ENCODE measurements at regions not wholly inside any gene's neighbourhood (a gene's known extent, or its start where the extent isn't known, plus 50 kb on each side); places are given as distances from the start of the nearest gene placed in this dataset.

DNA sequence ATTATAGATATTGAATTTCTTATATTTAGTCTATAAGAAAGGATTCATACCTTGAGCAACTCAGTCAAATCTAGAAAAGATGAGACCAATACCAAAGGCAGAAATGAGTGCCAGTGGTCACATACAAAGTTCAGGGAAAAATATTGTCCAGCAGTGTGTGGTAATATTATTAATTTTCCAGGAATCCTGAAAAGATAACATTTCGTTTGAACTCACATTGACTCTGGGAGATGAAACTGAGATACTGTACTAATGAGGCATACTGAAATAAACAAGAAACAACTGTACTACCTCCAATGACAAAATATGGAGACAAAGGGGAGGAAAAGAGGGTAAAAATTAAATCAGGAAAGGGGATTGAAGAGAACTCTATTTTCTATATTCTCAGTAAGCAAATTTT is 212.4 kb downstream of the TRAM1L1 start:
- ChIA-PET CTCF (no interaction called here), POLR2A (no interaction called here)
- H3K27ac ChIP-seq (ENCODE audit: extremely low read depth, low read depth, low read length): no peak overlapping the region
- H3K36me3 ChIP-seq (ENCODE audit: control insufficient read depth in 2 of 2, insufficient read depth in 1 of 2, low read length in 2 of 2): no peaks in the 10 kb centered on the region
- no peaks in the 10 kb centered on the region for H3K4me1 ChIP-seq (ENCODE audit: control insufficient read depth, insufficient read depth, low read length)
- no peaks in the 10 kb centered on the region for H3K9me3 ChIP-seq (ENCODE audit: control insufficient read depth, insufficient read depth, low read depth, low read length)
- no peak overlapping the region for H3K4me3 ChIP-seq (ENCODE audit: low read depth, low read length)
- no peak for TF ChIP-seq ZNF518A (tag by site-specific recombination; conservative IDR thresholded peaks at IDR 0.05; ENCODE audit: low read depth)
- TF ChIP-seq ZXDB (tag by site-specific recombination; IDR thresholded peaks at IDR 0.05): no peak
- no peak for TF ChIP-seq ELK4 (IDR thresholded peaks at IDR 0.05; ENCODE audit: borderline replicate concordance, low read depth, low read length)
- no peak for TF ChIP-seq HOXD13 (CRISPR knock-in tag; IDR thresholded peaks at IDR 0.05; ENCODE audit: borderline replicate concordance)
- no peak for TF ChIP-seq ZNF514 (tag by site-specific recombination; IDR thresholded peaks at IDR 0.05)
- TF ChIP-seq ZNF843 (tag by site-specific recombination; IDR thresholded peaks at IDR 0.05): no peak
- no peak for TF ChIP-seq ZNF274 (IDR thresholded peaks at IDR 0.05; ENCODE audit: low read length)
- TF ChIP-seq ZNF274 (tag by site-specific recombination; IDR thresholded peaks at IDR 0.05; ENCODE audit: borderline replicate concordance): no peak
- TF ChIP-seq ZBTB8A (tag by site-specific recombination; IDR thresholded peaks at IDR 0.05): no peak
- TF ChIP-seq ZNF792 (tag by site-specific recombination; IDR thresholded peaks at IDR 0.05): no peak
- TF ChIP-seq ZNF596 (tag by site-specific recombination; IDR thresholded peaks at IDR 0.05): no peak
- no peak for TF ChIP-seq ZNF324 (tag by site-specific recombination; IDR thresholded peaks at IDR 0.05)
- TF ChIP-seq FEZF1 (tag by site-specific recombination; IDR thresholded peaks at IDR 0.05): no peak
- TF ChIP-seq BCL11A (tag by site-specific recombination; IDR thresholded peaks at IDR 0.05; ENCODE audit: low read depth): no peak
- no peak for TF ChIP-seq ZNF488 (tag by site-specific recombination; IDR thresholded peaks at IDR 0.05)

DNA sequence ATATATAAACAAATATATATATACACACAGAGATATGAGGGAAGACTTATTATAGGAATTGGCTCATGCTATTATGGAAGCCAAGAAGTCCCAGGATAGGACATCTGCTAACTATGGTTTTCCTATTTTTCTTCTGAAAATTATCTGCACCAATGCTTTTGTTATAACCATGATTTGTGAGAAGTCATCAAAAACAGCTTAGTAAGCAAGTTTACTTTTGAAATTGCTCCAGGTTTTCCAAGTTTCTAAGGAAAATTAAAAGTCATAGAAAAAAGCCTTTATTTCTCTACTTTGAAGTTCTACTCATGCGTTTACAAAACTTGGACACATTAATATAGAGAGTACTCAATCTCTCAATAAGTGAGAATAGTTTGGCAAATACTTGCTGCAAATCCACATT is 213.1 kb downstream of the TRAM1L1 start:
- no peak overlapping the region for H3K4me3 ChIP-seq (ENCODE audit: low read depth, low read length)
- H3K4me1 ChIP-seq (ENCODE audit: control insufficient read depth, insufficient read depth, low read length): no peaks in the 10 kb centered on the region
- no peaks in the 10 kb centered on the region for H3K9me3 ChIP-seq (ENCODE audit: control insufficient read depth, insufficient read depth, low read depth, low read length)
- no peak overlapping the region for H3K27ac ChIP-seq (ENCODE audit: extremely low read depth, low read depth, low read length)
- H3K36me3 ChIP-seq (ENCODE audit: control insufficient read depth in 2 of 2, insufficient read depth in 1 of 2, low read length in 2 of 2): no peaks in the 10 kb centered on the region
- ChIA-PET POLR2A (no interaction called here), CTCF (no interaction called here)
- no peak for TF ChIP-seq ZIC2 (tag by site-specific recombination; IDR thresholded peaks at IDR 0.05)
- TF ChIP-seq ZNF274 (IDR thresholded peaks at IDR 0.05; ENCODE audit: low read length): no peak
- TF ChIP-seq ZNF274 (tag by site-specific recombination; IDR thresholded peaks at IDR 0.05; ENCODE audit: borderline replicate concordance): no peak
- no peak for TF ChIP-seq REST (tag by site-specific recombination; IDR thresholded peaks at IDR 0.05)
- no peak for TF ChIP-seq SP2 (tag by site-specific recombination; IDR thresholded peaks at IDR 0.05)
- TF ChIP-seq, protein P1, sequence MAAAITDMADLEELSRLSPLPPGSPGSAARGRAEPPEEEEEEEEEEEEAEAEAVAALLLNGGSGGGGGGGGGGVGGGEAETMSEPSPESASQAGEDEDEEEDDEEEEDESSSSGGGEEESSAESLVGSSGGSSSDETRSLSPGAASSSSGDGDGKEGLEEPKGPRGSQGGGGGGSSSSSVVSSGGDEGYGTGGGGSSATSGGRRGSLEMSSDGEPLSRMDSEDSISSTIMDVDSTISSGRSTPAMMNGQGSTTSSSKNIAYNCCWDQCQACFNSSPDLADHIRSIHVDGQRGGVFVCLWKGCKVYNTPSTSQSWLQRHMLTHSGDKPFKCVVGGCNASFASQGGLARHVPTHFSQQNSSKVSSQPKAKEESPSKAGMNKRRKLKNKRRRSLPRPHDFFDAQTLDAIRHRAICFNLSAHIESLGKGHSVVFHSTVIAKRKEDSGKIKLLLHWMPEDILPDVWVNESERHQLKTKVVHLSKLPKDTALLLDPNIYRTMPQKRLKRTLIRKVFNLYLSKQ (tag by site-specific recombination; IDR thresholded peaks at IDR 0.05; ENCODE audit: borderline replicate concordance): no peak
- no peak for TF ChIP-seq KLF7 (tag by site-specific recombination; IDR thresholded peaks at IDR 0.05; ENCODE audit: borderline replicate concordance)
- no peak for TF ChIP-seq ZNF16 (tag by site-specific recombination; IDR thresholded peaks at IDR 0.05; ENCODE audit: low read depth)
- TF ChIP-seq GLIS1 (tag by site-specific recombination; IDR thresholded peaks at IDR 0.05): no peak
- no peak for TF ChIP-seq ELK4 (IDR thresholded peaks at IDR 0.05; ENCODE audit: borderline replicate concordance, low read depth, low read length)
- TF ChIP-seq ZNF530 (tag by site-specific recombination; IDR thresholded peaks at IDR 0.05; ENCODE audit: low read depth): no peak
